CD14-positive monocyte (primary cell): ENCODE measurements at regions not wholly inside any gene's neighbourhood (a gene's known extent, or its start where the extent isn't known, plus 50 kb on each side); places are given as distances from the start of the nearest gene placed in this dataset.

Source experiments
- DNase-seq, 3 donors: peaks; one replicate each; pipeline ENCODE4 v3.0.0-alpha.2; 2011 to 2022
- H2AFZ ChIP-seq: 2 replicates; pipeline ENCODE4 v1.6.0; 2012; ENCODE audit warnings: mild to moderate bottlenecking, low read depth, low read length, inconsistent platforms; ENCODE audit not compliant: insufficient read depth, poor library complexity, severe bottlenecking
- H3K27ac ChIP-seq, 2 donors: 1 replicate in 1 of 2; 2 replicates in 1 of 2; pipeline ENCODE4 v1.5.1; 2012 to 2013; ENCODE audit warnings: low read length in 2 of 2, control low read depth in 1 of 2, inconsistent platforms in 1 of 2, low read depth in 1 of 2, mild to moderate bottlenecking in 1 of 2
- H3K27me3 ChIP-seq, 2 donors: one replicate each; pipeline versions ENCODE4 v1.6.0 to v1.6.1; 2011 to 2013; ENCODE audit warnings: low read length in 2 of 2; ENCODE audit not compliant: control insufficient read depth in 2 of 2, insufficient read depth in 2 of 2
- H3K36me3 ChIP-seq, 2 donors: replicated peaks in 1 of 2; 1 replicate in 1 of 2; 2 replicates in 1 of 2; pipeline versions ENCODE4 v1.5.1 to v1.6.1; 2012 to 2013; ENCODE audit warnings: low read length in 2 of 2, control low read depth in 1 of 2, inconsistent platforms in 1 of 2, mild to moderate bottlenecking in 1 of 2; ENCODE audit not compliant: insufficient read depth in 2 of 2, control insufficient read depth in 1 of 2
- H3K4me1 ChIP-seq, 2 donors: 1 replicate in 1 of 2; 2 replicates in 1 of 2; pipeline versions ENCODE4 v1.5.1 to v1.6.1; 2012 to 2013; ENCODE audit warnings: low read length in 2 of 2, control low read depth in 1 of 2, inconsistent platforms in 1 of 2, mild to moderate bottlenecking in 1 of 2, moderate library complexity in 1 of 2; ENCODE audit not compliant: insufficient read depth in 2 of 2, control insufficient read depth in 1 of 2
- H3K4me2 ChIP-seq: replicated peaks from 2 replicates; pipeline ENCODE3; 2012; ENCODE audit warnings: low read length, moderate library complexity, mild to moderate bottlenecking; ENCODE audit not compliant: poor library complexity, severe bottlenecking; ENCODE audit errors: extremely low read depth
- H3K4me3 ChIP-seq, 3 experiments: fragments of 200-600 bp in 1 of 3; sonication (generic) in 1 of 3; replicated peaks in 1 of 3; 1 replicate in 2 of 3; 2 replicates in 1 of 3; pipeline ENCODE4 v1.5.1; 2011 to 2013; ENCODE audit warnings: low read length in 3 of 3, mild to moderate bottlenecking in 3 of 3, control low read depth in 2 of 3, low read depth in 2 of 3, inconsistent platforms in 1 of 3, moderate library complexity in 1 of 3
- H3K79me2 ChIP-seq: 2 replicates; pipeline ENCODE4 v1.6.0; 2012; ENCODE audit warnings: mild to moderate bottlenecking, control low read depth, inconsistent platforms, low read length, moderate library complexity; ENCODE audit not compliant: insufficient read depth
- H3K9ac ChIP-seq: 2 replicates; pipeline ENCODE4 v1.6.0; 2017; ENCODE audit warnings: low read length, mild to moderate bottlenecking; ENCODE audit not compliant: insufficient read depth, poor library complexity, severe bottlenecking
- H3K9me3 ChIP-seq, 2 donors: replicated peaks in 1 of 2; 1 replicate in 1 of 2; 2 replicates in 1 of 2; pipeline versions ENCODE4 v1.5.1 to v1.6.1; 2012 to 2013; ENCODE audit warnings: low read length in 2 of 2, control low read depth in 1 of 2; ENCODE audit not compliant: control insufficient read depth in 1 of 2, insufficient read depth in 1 of 2
- H4K20me1 ChIP-seq: 2 replicates; pipeline ENCODE4 v1.6.0; 2012; ENCODE audit warnings: mild to moderate bottlenecking, low read length, control low read depth, moderate library complexity; ENCODE audit not compliant: insufficient read depth
- H3K27ac Mint-ChIP-seq, 7 donors: one replicate each; pipeline ENCODE4 v1.8.0; 2020; ENCODE audit warnings: mild to moderate bottlenecking in 7 of 7, mixed read lengths in 7 of 7, moderate library complexity in 6 of 7, inconsistent platforms in 2 of 7
- H3K27me3 Mint-ChIP-seq, 3 donors: one replicate each; pipeline ENCODE4 v1.8.0; 2021 to 2022; ENCODE audit warnings: low read depth in 3 of 3, mild to moderate bottlenecking in 3 of 3, mixed read lengths in 3 of 3, moderate library complexity in 3 of 3, inconsistent platforms in 1 of 3
- H3K36me3 Mint-ChIP-seq, 2 donors: one replicate each; pipeline ENCODE4 v1.8.0; 2020; ENCODE audit warnings: mixed read lengths in 2 of 2, inconsistent platforms in 1 of 2, mild to moderate bottlenecking in 1 of 2
- H3K4me1 Mint-ChIP-seq: one replicate; pipeline ENCODE4 v1.8.0; 2020; ENCODE audit warnings: mild to moderate bottlenecking, mixed read lengths
- H3K4me3 Mint-ChIP-seq, 2 donors: one replicate each; pipeline ENCODE4 v1.8.0; 2020; ENCODE audit warnings: mild to moderate bottlenecking in 2 of 2, mixed read lengths in 2 of 2, moderate library complexity in 1 of 2
- H3K9me3 Mint-ChIP-seq, 7 donors: one replicate each; pipeline ENCODE4 v1.8.0; 2020 to 2022; ENCODE audit warnings: mixed read lengths in 7 of 7, mild to moderate bottlenecking in 6 of 7, moderate library complexity in 6 of 7, inconsistent platforms in 2 of 7
- CTCF ChIP-seq: fragments of 200-600 bp; IDR thresholded peaks from one replicate; pipeline ENCODE4 v1.8.0; 2022; ENCODE audit warnings: antibody characterized with exemption, mild to moderate bottlenecking
- WGBS: methylation state at CpG from one replicate; pipeline ENCODE4 v1.1.5; 2013; ENCODE audit warnings: missing lambda C conversion rate; ENCODE audit not compliant: insufficient coverage; 5-methylcytosine and 5-hydroxymethylcytosine counted together
- intact Hi-C, 2 donors: fragments of 100-400 bp; cut with micrococcal nuclease; formaldehyde crosslinking; loops; one replicate each; pipeline versions ENCODE4 v1.15.0 to v1.15.1; 2023

- Mint-ChIP-seq H3K4me1 (no peaks in the 10 kb centered on the region), H3K36me3 (no peaks in the 10 kb centered on the region), H3K9me3 (peaks cover 35 to 75% (median 62%) of the 10 kb centered on the region in 7 donors), H3K27ac (peak overlapping the region in 1 of 7 donors; percentile 40), H3K27me3 (peaks cover 0 to 8% (median 0%) of the 10 kb centered on the region in 3 donors), H3K4me3 (no peak overlapping the region)
- Histone ChIP-seq H2AFZ (no peak overlapping the region), H3K36me3 (no peaks in the 10 kb centered on the region), H3K9ac (no peak overlapping the region), H3K4me1 (no peaks in the 10 kb centered on the region), H3K4me3 (no peak overlapping the region), H3K27me3 (no peaks in the 10 kb centered on the region), H4K20me1 (no peaks in the 10 kb centered on the region), H3K27ac (no peak overlapping the region), H3K9me3 (peaks cover 45 to 77% of the 10 kb centered on the region in 2 donors), H3K79me2 (no peaks in the 10 kb centered on the region), H3K4me2 (no peak overlapping the region)
- no peak for TF ChIP-seq CTCF
- no peak for DNase-seq
- WGBS = no CpG with 5 or more reads among the region's 11 CpGs
- intact Hi-C loops = no loop called here
Observed at GRCh38 chr12:34207858-34208257, 185.6 kb downstream of the ALG10 start.

GRCh38 chr12:34208331-34209258, 186.3 kb downstream of the ALG10 start:
- Histone ChIP-seq H4K20me1 (no peaks in the 10 kb centered on the region), H3K4me1 (no peaks in the 10 kb centered on the region), H3K9ac (no peak overlapping the region), H3K27me3 (no peaks in the 10 kb centered on the region), H3K27ac (no peak overlapping the region), H2AFZ (no peak overlapping the region), H3K79me2 (no peaks in the 10 kb centered on the region), H3K4me2 (no peak overlapping the region), H3K9me3 (peaks cover 45 to 77% of the 10 kb centered on the region in 2 donors), H3K36me3 (no peaks in the 10 kb centered on the region), H3K4me3 (no peak overlapping the region)
- intact Hi-C loops = no loop called here
- H3K36me3 Mint-ChIP-seq = no peaks in the 10 kb centered on the region
- TF ChIP-seq CTCF = no peak
- peaks cover 35 to 74% (median 62%) of the 10 kb centered on the region in 7 donors for H3K9me3 Mint-ChIP-seq
- no peaks in the 10 kb centered on the region for H3K4me1 Mint-ChIP-seq
- H3K27ac Mint-ChIP-seq = no peak overlapping the region
- H3K4me3 Mint-ChIP-seq = no peak overlapping the region
- peaks cover 0 to 8% (median 0%) of the 10 kb centered on the region in 3 donors for H3K27me3 Mint-ChIP-seq
- no peak for DNase-seq
- 87% methylated on average over 40 of the region's 41 CpGs for WGBS
